Calu3 (cell line): ENCODE measurements at regions not wholly inside any gene's neighbourhood (a gene's known extent, or its start where the extent isn't known, plus 50 kb on each side); places are given as distances from the start of the nearest gene placed in this dataset.

Experiments
- BruUV-seq: library from RNA; stranded (reverse); fragments of 400-500 nt; replicated peaks from 2 replicates; lab custom pipeline; 2021; lab: Mats Ljungman, UMichigan
- CTCF ChIA-PET: fragments of 300-600 bp; sonication (Branson Sonifier 250); formaldehyde crosslinking; loops from one replicate; lab custom pipeline; 2022; ENCODE audit warnings: antibody characterized with exemption; lab: Charles Lee
- DNase-seq: peaks from one replicate; pipeline ENCODE4 v3.0.0; 2022
- H3K27ac Mint-ChIP-seq: one replicate; pipeline ENCODE4 v1.8.0; 2022; ENCODE audit warnings: mixed read lengths; ENCODE audit not compliant: unreplicated experiment
- H3K27me3 Mint-ChIP-seq: one replicate; pipeline ENCODE4 v1.8.0; 2022; ENCODE audit warnings: mixed read lengths; ENCODE audit not compliant: unreplicated experiment
- H3K36me3 Mint-ChIP-seq: one replicate; pipeline ENCODE4 v1.8.0; 2022; ENCODE audit warnings: mild to moderate bottlenecking, moderate library complexity, mixed read lengths; ENCODE audit not compliant: insufficient read depth, unreplicated experiment
- H3K4me1 Mint-ChIP-seq: one replicate; pipeline ENCODE4 v1.8.0; 2022; ENCODE audit warnings: mild to moderate bottlenecking, low read depth, mixed read lengths; ENCODE audit not compliant: unreplicated experiment
- H3K4me3 Mint-ChIP-seq: one replicate; pipeline ENCODE4 v1.8.0; 2022; ENCODE audit warnings: mild to moderate bottlenecking, low read depth, moderate library complexity, mixed read lengths; ENCODE audit not compliant: unreplicated experiment
- H3K9me3 Mint-ChIP-seq: one replicate; pipeline ENCODE4 v1.8.0; 2022; ENCODE audit warnings: low read depth, mixed read lengths; ENCODE audit not compliant: unreplicated experiment
- intact Hi-C: fragments of 100-400 bp; cut with micrococcal nuclease; formaldehyde crosslinking; loops from one replicate; pipeline ENCODE4 v1.10.0; 2022; ENCODE audit not compliant: unreplicated experiment
- TF ChIP-seq, protein P1 (sequence below): fragments of 200-600 bp; IDR thresholded peaks from one replicate; pipeline ENCODE4 v1.8.0; 2022; ENCODE audit warnings: antibody characterized with exemption; ENCODE audit not compliant: unreplicated experiment

DNA sequence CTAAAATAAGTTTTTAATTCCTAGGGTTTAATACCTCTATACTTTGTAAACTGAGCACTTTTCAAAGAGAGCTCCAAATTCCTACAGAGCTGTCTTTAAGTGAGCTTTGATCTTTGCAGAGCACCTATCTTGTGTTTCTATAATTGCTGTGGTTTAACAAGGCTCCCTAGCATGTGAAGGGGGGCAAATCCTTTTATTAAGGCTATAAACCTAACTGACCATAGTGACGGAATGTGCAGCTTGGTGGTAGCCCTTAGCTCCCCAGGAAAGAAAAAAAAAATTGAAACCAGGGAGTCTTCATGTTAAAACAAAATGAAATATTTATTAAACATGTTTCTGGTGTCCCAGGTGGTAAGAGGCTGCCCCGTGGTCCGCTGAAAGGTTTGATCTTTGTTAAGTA lies 78.6 kb upstream of the ETAA1 start:
- TF ChIP-seq, protein P1, sequence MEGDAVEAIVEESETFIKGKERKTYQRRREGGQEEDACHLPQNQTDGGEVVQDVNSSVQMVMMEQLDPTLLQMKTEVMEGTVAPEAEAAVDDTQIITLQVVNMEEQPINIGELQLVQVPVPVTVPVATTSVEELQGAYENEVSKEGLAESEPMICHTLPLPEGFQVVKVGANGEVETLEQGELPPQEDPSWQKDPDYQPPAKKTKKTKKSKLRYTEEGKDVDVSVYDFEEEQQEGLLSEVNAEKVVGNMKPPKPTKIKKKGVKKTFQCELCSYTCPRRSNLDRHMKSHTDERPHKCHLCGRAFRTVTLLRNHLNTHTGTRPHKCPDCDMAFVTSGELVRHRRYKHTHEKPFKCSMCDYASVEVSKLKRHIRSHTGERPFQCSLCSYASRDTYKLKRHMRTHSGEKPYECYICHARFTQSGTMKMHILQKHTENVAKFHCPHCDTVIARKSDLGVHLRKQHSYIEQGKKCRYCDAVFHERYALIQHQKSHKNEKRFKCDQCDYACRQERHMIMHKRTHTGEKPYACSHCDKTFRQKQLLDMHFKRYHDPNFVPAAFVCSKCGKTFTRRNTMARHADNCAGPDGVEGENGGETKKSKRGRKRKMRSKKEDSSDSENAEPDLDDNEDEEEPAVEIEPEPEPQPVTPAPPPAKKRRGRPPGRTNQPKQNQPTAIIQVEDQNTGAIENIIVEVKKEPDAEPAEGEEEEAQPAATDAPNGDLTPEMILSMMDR: no peak
- Mint-ChIP-seq H3K36me3 (no peaks in the 10 kb centered on the region), H3K4me1 (peaks cover 17% of the 10 kb centered on the region), H3K27ac (no peak overlapping the region), H3K9me3 (no peaks in the 10 kb centered on the region), H3K27me3 (no peaks in the 10 kb centered on the region), H3K4me3 (no peak overlapping the region)
- intact Hi-C loops: no loop called here
- CTCF ChIA-PET: no interaction called here
- DNase-seq: no peak
- BruUV-seq: no TSS peak

DNA sequence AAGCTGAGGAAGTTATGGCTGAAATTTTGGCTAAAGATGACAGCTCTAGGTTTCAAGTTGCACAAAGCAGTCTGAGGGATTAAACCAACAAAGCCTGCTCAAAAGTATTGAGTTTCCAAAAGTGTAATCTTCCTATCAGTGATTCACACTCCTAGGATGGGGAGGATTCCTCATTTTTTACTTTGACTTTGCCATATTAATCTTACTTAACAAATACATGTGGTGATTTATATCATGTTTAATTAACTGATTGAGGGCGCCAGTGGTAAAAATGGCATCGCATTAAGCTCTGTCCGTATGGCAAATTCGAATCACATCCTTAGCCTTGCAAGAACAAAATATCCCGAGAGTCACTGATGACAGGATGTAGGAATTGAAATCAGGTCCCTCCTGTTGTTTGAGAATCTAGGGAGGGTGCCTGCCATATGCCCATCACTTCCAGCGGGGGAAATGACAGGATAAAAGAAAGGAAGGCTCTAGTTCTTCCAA lies 78.1 kb upstream of the ETAA1 start:
- intact Hi-C loops: no loop called here
- Mint-ChIP-seq H3K36me3 (no peaks in the 10 kb centered on the region), H3K27me3 (no peaks in the 10 kb centered on the region), H3K27ac (no peak overlapping the region), H3K4me3 (no peak overlapping the region), H3K4me1 (peaks cover 14% of the 10 kb centered on the region), H3K9me3 (no peaks in the 10 kb centered on the region)
- CTCF ChIA-PET: no interaction called here
- BruUV-seq: no TSS peak
- TF ChIP-seq, protein P1: no peak
- no peak for DNase-seq

DNA sequence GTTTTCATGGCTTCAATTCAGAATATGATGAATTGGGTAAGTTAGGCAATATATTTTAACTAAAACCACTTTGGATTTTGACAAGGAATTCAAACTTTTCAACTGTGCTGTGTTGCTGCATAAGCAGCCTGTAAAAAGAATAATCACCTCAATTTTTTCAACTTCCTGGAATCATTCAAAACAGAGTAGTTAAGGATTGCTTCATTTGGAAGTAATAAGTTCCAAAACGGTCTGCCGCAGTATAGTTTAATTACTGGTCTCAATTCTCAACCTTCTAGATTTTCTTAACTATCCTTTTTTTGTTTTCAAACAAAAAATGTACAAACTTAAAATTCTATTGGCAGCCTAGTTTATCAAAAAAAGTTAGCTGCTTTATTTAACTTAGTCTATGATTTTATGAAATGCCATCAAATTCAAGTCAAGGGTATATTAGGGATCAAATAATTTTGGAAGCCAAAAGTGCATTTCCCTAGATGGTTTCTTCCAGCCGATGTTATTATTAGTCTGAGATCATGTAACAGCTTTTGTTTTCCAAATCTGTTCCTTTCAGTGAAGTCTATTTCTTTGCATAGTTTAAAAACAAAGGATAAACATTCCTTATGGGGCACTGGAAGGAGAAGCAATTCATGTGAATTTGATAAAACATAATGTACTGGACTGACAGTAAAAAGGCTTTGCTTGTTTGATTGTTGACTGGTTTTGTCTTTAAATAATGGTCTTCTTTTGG lies 76.1 kb upstream of the ETAA1 start:
- DNase-seq: no peak
- TF ChIP-seq, protein P1: no peak
- H3K4me1 Mint-ChIP-seq: peaks cover 29% of the 10 kb centered on the region
- H3K4me3 Mint-ChIP-seq: no peak overlapping the region
- CTCF ChIA-PET: no interaction called here
- no peaks in the 10 kb centered on the region for H3K36me3 Mint-ChIP-seq
- H3K9me3 Mint-ChIP-seq: no peaks in the 10 kb centered on the region
- no peaks in the 10 kb centered on the region for H3K27me3 Mint-ChIP-seq
- BruUV-seq: no TSS peak
- H3K27ac Mint-ChIP-seq: no peak overlapping the region
- intact Hi-C loops: loop anchor here (5.0 to 10.0 kb wide), 4 partner anchors 336 to 886 kb away; partner anchors contain the start of gene MEIS1

DNA sequence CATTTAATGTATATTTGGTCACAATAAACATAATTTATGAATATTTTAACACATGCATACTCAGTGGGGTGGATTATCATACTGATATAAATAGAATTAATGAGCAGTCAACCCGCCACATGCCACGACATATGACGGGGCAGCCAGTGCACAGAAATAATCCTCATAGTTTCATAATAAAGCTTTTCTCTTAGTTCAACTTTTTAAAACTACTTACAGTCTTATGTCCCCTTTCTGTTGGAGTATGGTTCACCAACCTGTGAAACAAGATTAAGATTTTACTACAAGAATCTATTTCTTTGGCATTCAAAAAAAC lies 75.6 kb upstream of the ETAA1 start:
- Mint-ChIP-seq H3K27me3 (no peaks in the 10 kb centered on the region), H3K4me3 (no peak overlapping the region), H3K27ac (no peak overlapping the region), H3K36me3 (no peaks in the 10 kb centered on the region), H3K9me3 (no peaks in the 10 kb centered on the region), H3K4me1 (peaks cover 29% of the 10 kb centered on the region)
- no TSS peak for BruUV-seq
- intact Hi-C loops: loop anchor here (5.0 to 10.0 kb wide), 4 partner anchors 337 to 887 kb away; partner anchors contain the start of gene MEIS1
- TF ChIP-seq, protein P1: no peak
- no peak for DNase-seq
- CTCF ChIA-PET: no interaction called here
